ENCODE measurements at regions not wholly inside any gene's neighbourhood (a gene's known extent, or its start where the extent isn't known, plus 50 kb on each side); places are given as distances from the start of the nearest gene placed in this dataset.

- DNase-seq = peak; percentile 2
These were observed 462.0 kb downstream of the PDCD6IP start for GRCh38 chr3:34260271-34261000.

GRCh38 chr3:34261001-34261385, 462.6 kb downstream of the PDCD6IP start:
- no peak for DNase-seq

- no peak for DNase-seq
These were observed 464.7 kb downstream of the PDCD6IP start for GRCh38 chr3:34263101-34263621.

- no peak for DNase-seq
These were observed 466.1 kb downstream of the PDCD6IP start for GRCh38 chr3:34264337-34265041.

DNA sequence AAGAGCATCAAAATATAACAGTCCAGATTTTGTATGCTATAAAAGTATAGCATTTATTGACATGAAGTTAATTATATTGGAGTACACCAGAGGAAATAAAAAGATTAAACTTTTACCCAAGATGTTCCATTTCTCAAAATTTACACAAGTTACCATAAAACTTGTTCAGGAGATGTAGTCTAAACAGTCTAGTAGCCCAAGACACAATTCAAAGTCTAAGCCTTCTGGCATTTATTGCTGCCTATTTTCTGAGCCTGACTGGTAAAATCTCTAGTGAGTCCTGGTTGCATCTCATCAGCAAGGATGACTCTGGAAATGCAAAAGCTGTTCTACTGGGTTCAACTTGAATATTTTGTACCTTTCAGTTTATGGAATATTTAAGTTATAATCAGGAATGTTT, 468.7 kb downstream of the PDCD6IP start:
- DNase-seq = no peak

GRCh38 chr3:34268032-34268709, 469.7 kb downstream of the PDCD6IP start:
- no peak for DNase-seq

- no peak for DNase-seq
These were observed 477.4 kb downstream of the PDCD6IP start for GRCh38 chr3:34275811-34276210.

DNA sequence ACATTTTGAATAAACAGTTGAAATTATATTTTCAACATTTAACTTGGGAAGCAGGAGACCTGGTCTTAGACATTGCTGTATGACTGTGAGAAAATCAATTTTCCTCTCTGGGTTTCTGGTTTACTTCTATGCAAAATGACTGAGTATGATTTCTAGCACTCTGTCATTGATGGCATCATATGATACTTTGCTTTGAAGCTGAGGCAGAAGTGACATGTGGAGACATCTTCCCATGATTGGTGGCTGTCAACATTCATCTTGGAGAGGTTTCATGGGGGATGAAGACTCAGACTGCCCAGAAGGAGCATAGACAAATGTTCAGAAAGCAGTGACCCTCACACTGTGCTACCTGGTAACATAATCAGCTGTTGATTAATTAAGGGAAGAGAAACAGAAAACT, 477.9 kb downstream of the PDCD6IP start:
- DNase-seq = no peak

DNA sequence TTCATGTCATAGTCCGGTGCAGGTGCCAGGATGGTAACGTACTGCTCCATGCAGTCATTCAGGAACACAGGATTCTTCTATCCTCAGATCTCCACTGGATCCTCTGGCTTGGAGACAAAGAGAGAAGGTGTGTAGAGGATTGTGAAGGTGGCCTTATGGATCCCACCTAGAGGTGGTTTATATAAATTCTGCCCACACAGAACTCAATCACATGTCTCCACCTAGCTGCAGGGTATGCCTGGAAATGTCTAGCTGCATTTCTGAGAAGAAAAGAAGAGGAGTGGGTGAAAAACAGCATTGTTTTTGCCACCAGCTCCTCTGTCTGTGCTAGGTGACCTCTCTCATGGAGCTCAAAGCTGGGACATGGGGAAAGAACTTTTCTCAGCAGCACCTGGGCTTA, 478.7 kb downstream of the PDCD6IP start:
- no peak for DNase-seq

GRCh38 chr3:34279901-34280300, 481.5 kb downstream of the PDCD6IP start:
- DNase-seq = no peak

DNA sequence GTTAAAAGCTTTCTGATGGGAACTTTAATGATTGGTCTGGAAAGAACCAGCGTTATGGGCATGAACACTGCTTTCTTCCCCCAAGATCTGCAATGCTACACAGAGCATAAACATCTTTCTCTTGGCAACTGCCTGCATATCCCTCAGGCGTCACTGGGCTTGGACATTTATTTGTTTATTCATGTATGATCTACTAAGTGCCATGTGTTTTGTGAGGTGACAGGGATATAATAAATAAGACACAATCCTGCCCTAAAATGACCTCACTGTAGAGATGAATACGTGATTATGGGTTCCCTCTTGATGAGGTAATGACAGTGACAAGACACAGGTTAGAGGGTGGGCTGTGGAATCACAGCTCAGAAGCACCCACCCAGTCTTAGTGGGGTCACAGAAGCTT, 485.3 kb downstream of the PDCD6IP start:
- no peak for DNase-seq

DNA sequence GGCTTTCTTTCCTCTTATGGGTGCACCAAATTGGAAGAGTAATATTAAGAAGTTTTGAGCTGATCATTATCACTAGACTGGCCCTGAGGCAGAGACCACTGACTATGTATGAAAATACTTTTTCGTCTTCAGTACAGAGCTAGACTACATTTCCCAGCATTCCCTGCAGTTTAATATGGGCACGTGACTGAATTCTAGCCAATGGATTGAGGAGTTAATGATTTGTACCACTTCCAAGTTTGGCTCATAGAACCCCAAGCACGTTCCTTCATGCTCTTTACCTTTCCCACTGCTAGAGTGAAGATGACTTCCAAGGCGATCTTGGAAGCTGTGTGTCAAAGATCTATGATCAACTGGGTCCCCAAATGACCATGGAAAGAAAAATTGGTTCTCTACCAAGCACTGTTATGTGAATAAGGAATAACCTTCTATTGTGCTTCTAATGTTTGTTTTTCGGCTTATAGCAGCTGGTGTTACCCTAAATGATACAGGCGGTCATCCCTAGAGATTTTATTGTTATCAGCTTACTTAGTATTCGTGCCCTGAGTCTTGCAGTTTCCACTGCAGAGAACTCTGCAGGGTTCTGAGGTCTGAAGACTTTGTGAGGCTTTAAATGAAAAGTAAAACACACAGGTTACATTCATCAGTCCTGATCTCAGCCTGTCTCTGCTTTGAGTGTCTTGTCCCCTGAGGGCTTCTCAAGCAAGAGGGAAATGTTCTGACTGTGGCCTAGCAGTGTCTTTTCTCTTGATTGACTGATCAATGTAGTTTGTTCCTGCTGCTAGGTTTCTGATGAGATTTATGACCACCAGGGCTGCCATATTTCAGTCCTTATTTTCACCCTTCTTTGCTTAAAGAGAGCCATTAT, 486.8 kb downstream of the PDCD6IP start:
- no peak for DNase-seq

- DNase-seq = no peak
These were observed 487.4 kb downstream of the PDCD6IP start for GRCh38 chr3:34285827-34286188.

DNA sequence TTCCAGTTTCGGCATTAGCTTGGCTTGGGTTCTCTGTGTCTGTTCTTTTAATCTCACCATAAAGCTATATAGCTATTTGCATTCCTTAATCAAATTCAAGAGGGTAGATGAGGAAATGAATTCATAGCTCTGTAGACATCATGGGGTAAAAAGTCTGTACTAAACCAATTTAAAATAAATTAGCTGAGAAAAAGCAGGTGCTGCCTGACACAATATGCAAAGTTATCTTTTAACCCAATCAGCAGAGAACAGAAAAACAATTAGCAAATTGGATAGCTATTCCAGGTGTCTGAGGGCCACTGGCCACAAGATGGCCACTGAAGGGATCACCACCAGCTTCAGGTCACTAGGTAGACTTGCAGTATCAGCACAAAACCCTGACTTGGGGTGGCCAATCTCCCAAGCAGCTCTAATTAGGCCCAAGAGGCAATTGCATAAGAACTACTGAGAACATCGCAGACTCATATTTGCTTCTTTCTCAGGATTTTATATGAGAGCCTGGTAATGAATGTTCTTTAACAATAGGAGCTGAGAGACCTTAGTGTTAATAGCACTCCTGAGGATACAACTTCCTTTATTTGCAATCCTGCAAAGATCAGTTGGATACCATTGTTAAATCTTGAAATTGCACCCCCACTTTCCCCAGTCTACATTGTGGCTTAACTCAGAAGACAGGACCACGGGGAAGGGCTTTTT, 494.3 kb downstream of the PDCD6IP start:
- DNase-seq = no peak

DNA sequence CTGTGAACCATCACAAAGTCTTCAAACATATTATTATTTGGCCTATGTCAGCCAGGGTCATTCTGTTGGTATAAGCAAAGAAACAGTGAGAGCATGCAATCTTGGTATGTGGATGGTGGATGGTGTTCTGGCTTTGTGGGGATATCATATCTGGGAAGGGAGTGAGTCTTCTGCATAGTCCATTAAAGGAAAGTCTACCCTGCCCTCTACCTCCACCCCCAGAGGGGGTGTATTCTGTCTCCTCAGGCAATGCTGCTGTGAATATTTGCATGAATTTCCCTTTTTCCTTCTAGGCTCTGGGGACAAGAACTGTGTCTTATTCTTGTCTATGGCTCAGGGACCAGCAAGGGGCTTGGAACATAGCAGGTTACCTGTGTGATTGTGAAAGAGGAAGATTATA, 495.8 kb downstream of the PDCD6IP start:
- DNase-seq = no peak

DNA sequence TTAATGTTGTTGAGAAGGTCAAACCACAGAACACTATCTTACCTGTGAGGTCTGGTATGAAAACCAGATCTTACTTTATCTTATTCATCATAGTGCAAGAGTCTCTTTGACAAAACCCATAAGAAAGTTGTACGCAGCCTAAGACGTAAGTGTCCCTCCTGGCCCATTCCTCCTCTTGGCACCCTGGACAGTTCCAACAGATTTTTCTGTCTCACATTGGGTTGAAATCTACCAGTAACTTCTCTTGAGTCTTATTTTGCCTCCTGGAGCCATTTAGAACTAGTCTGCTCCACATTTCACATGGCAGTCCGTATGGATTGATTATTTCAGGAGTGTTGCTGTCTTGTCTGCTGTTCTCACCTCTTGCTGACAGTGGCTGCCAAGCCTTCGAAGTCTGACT, 498.4 kb downstream of the PDCD6IP start:
- DNase-seq = no peak

GRCh38 chr3:34298653-34299052, 500.2 kb downstream of the PDCD6IP start:
- no peak for DNase-seq

DNA sequence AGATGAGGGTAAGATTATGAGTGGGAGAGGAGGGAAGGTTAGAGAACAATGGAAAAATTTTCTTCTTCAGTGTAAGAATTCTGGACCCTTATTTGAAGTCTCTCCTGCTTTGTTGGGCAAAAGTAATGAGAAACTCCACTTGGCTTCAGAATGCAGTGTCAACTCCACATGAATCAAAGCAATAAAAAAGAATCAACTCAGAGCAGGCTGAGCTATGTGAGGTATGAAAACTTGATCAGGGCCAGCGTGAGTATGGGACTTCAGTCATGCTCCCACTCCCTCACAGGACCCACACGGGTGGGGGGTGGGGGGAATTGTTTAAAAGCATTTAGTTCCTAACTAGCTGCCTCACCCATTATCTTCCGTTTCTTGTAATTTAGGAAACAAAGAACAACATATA, 502.2 kb downstream of the PDCD6IP start:
- no peak for DNase-seq

- DNase-seq = no peak
These were observed 502.9 kb downstream of the PDCD6IP start for GRCh38 chr3:34301313-34301712.

DNA sequence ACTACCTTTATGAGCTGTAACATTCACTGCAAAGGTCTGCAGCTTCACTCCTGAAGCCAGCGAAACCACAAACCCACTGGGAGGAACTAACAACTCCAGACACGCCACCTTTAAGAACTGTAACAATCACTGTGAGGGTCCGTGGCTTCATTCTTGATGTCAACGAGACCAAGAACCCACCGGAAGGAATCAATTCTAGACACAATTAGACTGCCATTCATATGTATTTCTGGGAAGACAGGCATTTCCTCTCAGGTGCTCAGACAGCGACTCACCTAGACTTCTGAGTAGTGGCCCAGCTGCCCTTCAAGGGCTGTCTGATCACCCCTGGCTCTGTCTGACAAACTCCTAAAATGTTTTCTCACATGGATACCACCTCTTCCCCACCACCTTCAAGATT, 506.8 kb downstream of the PDCD6IP start:
- DNase-seq = no peak

- DNase-seq = no peak
These were observed 514.3 kb downstream of the PDCD6IP start for GRCh38 chr3:34312684-34313083.

DNA sequence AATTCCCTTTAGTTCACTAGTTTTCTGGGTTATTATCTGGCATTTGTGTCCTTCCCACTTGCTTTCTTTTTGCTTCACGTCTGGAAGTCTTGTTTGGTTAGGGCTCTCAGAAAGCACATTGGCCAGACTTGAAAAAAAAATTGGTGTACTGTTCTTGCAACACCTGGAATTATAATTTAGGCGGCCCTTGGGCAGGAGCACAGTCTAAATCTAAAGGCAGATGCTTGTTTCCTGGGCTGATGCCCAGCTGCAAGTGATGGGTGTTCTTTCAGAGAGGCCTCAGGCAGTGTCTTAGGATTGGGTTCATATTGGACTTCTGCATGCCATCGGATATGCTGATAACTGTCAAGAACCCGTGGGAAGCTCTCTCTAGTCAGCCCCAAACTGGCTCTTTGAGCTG, 521.5 kb downstream of the PDCD6IP start:
- no peak for DNase-seq
